SK-N-DZ (cell line): ENCODE measurements at regions not wholly inside any gene's neighbourhood (a gene's known extent, or its start where the extent isn't known, plus 50 kb on each side); places are given as distances from the start of the nearest gene placed in this dataset.
"Not testable (repeated sequence)": the region's sequence is repeated elsewhere in the genome, so short reads cannot be mapped to it uniquely, and the experiment has no call there.

Experiments used
- DNase-seq: peaks from one replicate; pipeline ENCODE4 v3.0.0-alpha.2; 2015; ENCODE audit warnings: low spot score

- not testable (repeated sequence) for DNase-seq
Measured at GRCh38 chrX:107296184-107296583, 89.8 kb downstream of the DNAAF6 start.

- DNase-seq: no peak
Measured at GRCh38 chrX:107298276-107298675, 91.9 kb downstream of the DNAAF6 start.

GRCh38 chrX:107301253-107301652 is 94.8 kb downstream of the DNAAF6 start:
- DNase-seq: no peak

GRCh38 chrX:107304141-107304540 is 97.7 kb downstream of the DNAAF6 start:
- DNase-seq: no peak

GRCh38 chrX:107323786-107324492 is 117.5 kb downstream of the DNAAF6 start:
- DNase-seq: no peak

- DNase-seq: peak; percentile 46
Measured at GRCh38 chrX:107324493-107325310, 118.3 kb downstream of the DNAAF6 start.

GRCh38 chrX:107325467-107325866 is 119.1 kb downstream of the DNAAF6 start:
- no peak for DNase-seq

GRCh38 chrX:107348051-107348450 is 101.4 kb upstream of the FRMPD3 start:
- no peak for DNase-seq

GRCh38 chrX:107348990-107349389 is 100.5 kb upstream of the FRMPD3 start:
- no peak for DNase-seq

GRCh38 chrX:107355533-107355932 is 93.9 kb upstream of the FRMPD3 start:
- DNase-seq: no peak

- DNase-seq: no peak
Measured at GRCh38 chrX:107360788-107361360, 88.6 kb upstream of the FRMPD3 start.

- DNase-seq: not testable (repeated sequence)
Measured at GRCh38 chrX:107370185-107370584, 79.3 kb upstream of the FRMPD3 start.

- no peak for DNase-seq
Measured at GRCh38 chrX:107374132-107374531, 75.3 kb upstream of the FRMPD3 start.

GRCh38 chrX:107374831-107375230 is 74.6 kb upstream of the FRMPD3 start:
- DNase-seq: no peak

- not testable (repeated sequence) for DNase-seq
Measured at GRCh38 chrX:107376186-107376585, 73.3 kb upstream of the FRMPD3 start.

- no peak for DNase-seq
Measured at GRCh38 chrX:107384397-107385105, 64.9 kb upstream of the FRMPD3 start.

- no peak for DNase-seq
Measured at GRCh38 chrX:107389726-107390125, 59.7 kb upstream of the FRMPD3 start.

GRCh38 chrX:107393656-107394055 is 55.8 kb upstream of the FRMPD3 start:
- not testable (repeated sequence) for DNase-seq

GRCh38 chrX:107396235-107396634 is 53.2 kb upstream of the FRMPD3 start:
- no peak for DNase-seq

GRCh38 chrX:107396783-107397182 is 52.7 kb upstream of the FRMPD3 start:
- DNase-seq: no peak

GRCh38 chrX:107398115-107398514 is 51.3 kb upstream of the FRMPD3 start:
- no peak for DNase-seq
